Vagina (tissue), 2 donors: ENCODE measurements at regions not wholly inside any gene's neighbourhood (a gene's known extent, or its start where the extent isn't known, plus 50 kb on each side); places are given as distances from the start of the nearest gene placed in this dataset.

ENCODE experiments used
- POLR2A ChIP-seq, 2 donors: fragments of 450-650 bp; IDR thresholded peaks; one replicate each; pipeline ENCODE4 v1.6.1; 2017; ENCODE audit warnings: antibody characterized with exemption in 2 of 2, mild to moderate bottlenecking in 2 of 2, moderate library complexity in 2 of 2
- TF ChIP-seq, protein P1 (sequence below), 3 experiments: fragments of 450-650 bp in 2 of 3; fragments of 200-600 bp in 1 of 3; sonication (generic) in 1 of 3; IDR thresholded peaks; one replicate each; pipeline ENCODE4 v1.5.1; 2017 to 2019; ENCODE audit warnings: antibody characterized with exemption in 3 of 3, mild to moderate bottlenecking in 2 of 3, moderate library complexity in 2 of 3

GRCh38 chr6:156126535-156126934 lies 650.6 kb upstream of the ARID1B start:
- no peak for TF ChIP-seq POLR2A (IDR thresholded peaks at IDR 0.05)
- TF ChIP-seq, protein P1, sequence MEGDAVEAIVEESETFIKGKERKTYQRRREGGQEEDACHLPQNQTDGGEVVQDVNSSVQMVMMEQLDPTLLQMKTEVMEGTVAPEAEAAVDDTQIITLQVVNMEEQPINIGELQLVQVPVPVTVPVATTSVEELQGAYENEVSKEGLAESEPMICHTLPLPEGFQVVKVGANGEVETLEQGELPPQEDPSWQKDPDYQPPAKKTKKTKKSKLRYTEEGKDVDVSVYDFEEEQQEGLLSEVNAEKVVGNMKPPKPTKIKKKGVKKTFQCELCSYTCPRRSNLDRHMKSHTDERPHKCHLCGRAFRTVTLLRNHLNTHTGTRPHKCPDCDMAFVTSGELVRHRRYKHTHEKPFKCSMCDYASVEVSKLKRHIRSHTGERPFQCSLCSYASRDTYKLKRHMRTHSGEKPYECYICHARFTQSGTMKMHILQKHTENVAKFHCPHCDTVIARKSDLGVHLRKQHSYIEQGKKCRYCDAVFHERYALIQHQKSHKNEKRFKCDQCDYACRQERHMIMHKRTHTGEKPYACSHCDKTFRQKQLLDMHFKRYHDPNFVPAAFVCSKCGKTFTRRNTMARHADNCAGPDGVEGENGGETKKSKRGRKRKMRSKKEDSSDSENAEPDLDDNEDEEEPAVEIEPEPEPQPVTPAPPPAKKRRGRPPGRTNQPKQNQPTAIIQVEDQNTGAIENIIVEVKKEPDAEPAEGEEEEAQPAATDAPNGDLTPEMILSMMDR (IDR thresholded peaks at IDR 0.05): no peak
